Adrenal gland (tissue), 9 donors: ENCODE measurements at regions not wholly inside any gene's neighbourhood (a gene's known extent, or its start where the extent isn't known, plus 50 kb on each side); places are given as distances from the start of the nearest gene placed in this dataset.

Source experiments
- DNase-seq, 7 donors: peaks; one replicate each; pipeline ENCODE4 v3.0.0-alpha.2; 2019 to 2020
- H3K27ac ChIP-seq, 5 donors: fragments of 200-600 bp; sonication (generic) in 4 of 5; 1 replicate in 3 of 5; 2 replicates in 2 of 5; pipeline versions ENCODE4 v1.5.1 to v1.8.0; 2016 to 2020; ENCODE audit warnings: mild to moderate bottlenecking in 1 of 5
- H3K27me3 ChIP-seq: fragments of 200-600 bp; 2 replicates; pipeline ENCODE4 v1.8.0; 2021
- H3K36me3 ChIP-seq, 2 donors: fragments of 200-600 bp; replicated peaks in 1 of 2; 1 replicate in 1 of 2; 2 replicates in 1 of 2; pipeline versions ENCODE4 v1.5.1 to v1.8.0; 2018 to 2022
- H3K4me1 ChIP-seq, 2 donors: fragments of 200-600 bp; replicated peaks in 1 of 2; 1 replicate in 1 of 2; 2 replicates in 1 of 2; pipeline versions ENCODE4 v1.5.1 to v1.8.0; 2018 to 2021
- H3K4me3 ChIP-seq, 4 donors: fragments of 200-600 bp; sonication (generic) in 3 of 4; one replicate each; pipeline ENCODE4 v1.5.1; 2016 to 2018
- H3K9me3 ChIP-seq, 3 donors: fragments of 200-600 bp; sonication (generic) in 1 of 3; replicated peaks in 1 of 3; 1 replicate in 2 of 3; 2 replicates in 1 of 3; pipeline versions ENCODE4 v1.5.1 to v1.8.0; 2016 to 2021
- POLR2A ChIP-seq, 2 donors: fragments of 450-650 bp; IDR thresholded peaks; one replicate each; pipeline ENCODE4 v1.6.1; 2017; ENCODE audit warnings: antibody characterized with exemption in 2 of 2, mild to moderate bottlenecking in 2 of 2, moderate library complexity in 1 of 2
- WGBS, 4 donors: extraction: QIAGEN DNeasy Blood & Tissue Kit in 2 of 4; methylation state at CpG; one replicate each; pipeline versions ENCODE4 v1.1.5 to v1.1.7; 2013 to 2017; 5-methylcytosine and 5-hydroxymethylcytosine counted together
- intact Hi-C, 2 donors: fragments of 100-400 bp; cut with DNase I; formaldehyde crosslinking; loops; one replicate each; pipeline versions ENCODE4 v1.14.1 to v1.15.0; 2022 to 2023
- TF ChIP-seq, protein P1 (sequence below), 6 experiments: fragments of 450-650 bp in 4 of 6; fragments of 200-600 bp in 2 of 6; sonication (generic) in 1 of 6; IDR thresholded peaks; 1 replicate in 5 of 6; 2 replicates in 1 of 6; pipeline versions ENCODE4 v1.5.1 to v1.8.0; 2016 to 2021; ENCODE audit warnings: antibody characterized with exemption in 6 of 6, mild to moderate bottlenecking in 2 of 6, moderate library complexity in 1 of 6
- donor health status: healthy with polysubstance abuse.
- donor health status: Bipolar disorder and iron deficiency.
- donor health status: DM: yes; HTN: yes; CAD: no.
- donor health status: DM: no; HTN: no; CAD: no.
- donor health status: DM: no; HTN: no; CAD: no.

DNA sequence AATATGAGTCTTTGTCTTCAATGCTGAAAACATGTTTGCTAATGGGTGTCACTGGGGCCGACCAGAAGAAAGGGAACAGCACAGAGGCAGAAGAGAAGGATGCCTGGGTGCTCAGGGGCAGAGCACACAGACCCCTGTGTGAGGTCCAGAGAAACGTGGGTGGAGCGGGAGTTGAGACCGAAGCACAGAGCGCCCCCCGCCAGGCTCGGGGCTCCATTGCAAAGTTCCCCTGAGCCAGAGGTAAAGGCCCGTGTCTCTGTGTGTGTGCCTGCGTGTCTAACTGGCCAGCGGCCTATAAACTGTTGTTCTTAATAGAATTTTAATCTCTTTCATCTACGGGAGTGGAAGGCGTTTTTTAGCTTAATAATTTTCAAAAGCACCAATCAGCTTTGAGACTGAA lies 343.1 kb downstream of the TEX29 start:
- Histone ChIP-seq H3K4me3 (no peak overlapping the region), H3K4me1 (no peaks in the 10 kb centered on the region), H3K36me3 (no peaks in the 10 kb centered on the region), H3K27me3 (no peaks in the 10 kb centered on the region), H3K9me3 (no peaks in the 10 kb centered on the region), H3K27ac (no peak overlapping the region)
- 68 to 72% (median 70%) methylated on average over 12 of the region's 12 CpGs for WGBS, 4 donors
- intact Hi-C loops = no loop called here
- no peak for TF ChIP-seq POLR2A (IDR thresholded peaks at IDR 0.05)
- TF ChIP-seq, protein P1, sequence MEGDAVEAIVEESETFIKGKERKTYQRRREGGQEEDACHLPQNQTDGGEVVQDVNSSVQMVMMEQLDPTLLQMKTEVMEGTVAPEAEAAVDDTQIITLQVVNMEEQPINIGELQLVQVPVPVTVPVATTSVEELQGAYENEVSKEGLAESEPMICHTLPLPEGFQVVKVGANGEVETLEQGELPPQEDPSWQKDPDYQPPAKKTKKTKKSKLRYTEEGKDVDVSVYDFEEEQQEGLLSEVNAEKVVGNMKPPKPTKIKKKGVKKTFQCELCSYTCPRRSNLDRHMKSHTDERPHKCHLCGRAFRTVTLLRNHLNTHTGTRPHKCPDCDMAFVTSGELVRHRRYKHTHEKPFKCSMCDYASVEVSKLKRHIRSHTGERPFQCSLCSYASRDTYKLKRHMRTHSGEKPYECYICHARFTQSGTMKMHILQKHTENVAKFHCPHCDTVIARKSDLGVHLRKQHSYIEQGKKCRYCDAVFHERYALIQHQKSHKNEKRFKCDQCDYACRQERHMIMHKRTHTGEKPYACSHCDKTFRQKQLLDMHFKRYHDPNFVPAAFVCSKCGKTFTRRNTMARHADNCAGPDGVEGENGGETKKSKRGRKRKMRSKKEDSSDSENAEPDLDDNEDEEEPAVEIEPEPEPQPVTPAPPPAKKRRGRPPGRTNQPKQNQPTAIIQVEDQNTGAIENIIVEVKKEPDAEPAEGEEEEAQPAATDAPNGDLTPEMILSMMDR (IDR thresholded peaks at IDR 0.05) = no peak
- no peak for DNase-seq

DNA sequence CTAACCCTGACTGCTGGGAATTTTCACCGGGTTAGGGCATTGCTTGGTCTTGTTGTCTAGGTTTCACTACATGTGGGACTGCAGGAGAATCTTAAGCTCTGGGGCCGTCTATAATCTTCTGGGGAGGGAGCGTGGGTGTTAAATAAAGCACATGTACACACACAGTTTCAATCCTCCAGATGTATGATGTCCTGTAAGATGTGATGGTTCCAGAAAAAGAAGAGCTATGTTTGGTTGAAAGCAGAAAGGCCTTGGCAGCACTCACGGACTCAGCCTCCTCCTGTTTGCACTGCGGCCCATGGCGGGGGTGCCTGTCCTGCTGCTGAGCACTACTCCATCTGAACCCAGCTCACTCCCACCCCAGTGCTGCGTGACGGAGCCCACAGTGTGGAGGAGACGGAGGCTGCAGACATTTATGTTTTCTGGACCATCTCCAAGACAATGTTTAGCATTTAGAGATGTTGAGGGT lies 343.5 kb downstream of the TEX29 start:
- TF ChIP-seq POLR2A (IDR thresholded peaks at IDR 0.05) = no peak
- TF ChIP-seq, protein P1 (IDR thresholded peaks at IDR 0.05) = no peak
- H3K27me3 ChIP-seq = no peaks in the 10 kb centered on the region
- H3K36me3 ChIP-seq = no peaks in the 10 kb centered on the region
- intact Hi-C loops = no loop called here
- no peaks in the 10 kb centered on the region for H3K9me3 ChIP-seq
- no peak for DNase-seq
- no peak overlapping the region for H3K27ac ChIP-seq
- WGBS, 4 donors = 49 to 74% (median 69%) methylated on average over 3 to 9 of the region's 9 CpGs
- no peak overlapping the region for H3K4me3 ChIP-seq
- no peaks in the 10 kb centered on the region for H3K4me1 ChIP-seq

DNA sequence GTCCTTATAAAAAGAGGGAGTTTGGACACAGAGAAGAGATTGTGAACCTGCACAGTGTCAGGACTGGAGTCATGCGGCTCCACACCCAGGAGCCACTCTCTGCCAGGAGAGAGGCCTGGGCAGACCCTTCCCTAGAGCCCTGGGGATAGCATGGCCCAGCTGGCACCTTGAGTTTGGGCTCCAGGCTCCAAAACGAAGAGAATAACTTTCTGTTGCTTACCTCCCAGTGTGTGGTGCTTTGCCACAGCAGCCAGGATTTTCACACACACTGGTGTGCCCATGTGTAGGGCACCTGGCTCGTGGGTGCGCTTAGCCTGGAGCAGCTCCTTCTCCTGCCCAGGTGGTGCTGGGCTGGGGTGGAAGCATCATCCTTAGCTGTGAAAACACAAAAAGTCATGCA lies 344.3 kb downstream of the TEX29 start:
- Histone ChIP-seq H3K27ac (no peak overlapping the region), H3K36me3 (no peaks in the 10 kb centered on the region), H3K4me3 (no peak overlapping the region), H3K9me3 (no peaks in the 10 kb centered on the region), H3K27me3 (no peaks in the 10 kb centered on the region), H3K4me1 (no peaks in the 10 kb centered on the region)
- no peak for DNase-seq
- 80 to 86% (median 81%) methylated on average over 2 to 4 of the region's 4 CpGs; no CpG with 5 or more reads in 1 of the 4 donors for WGBS, 4 donors
- TF ChIP-seq, protein P1 (IDR thresholded peaks at IDR 0.05) = no peak
- no peak for TF ChIP-seq POLR2A (IDR thresholded peaks at IDR 0.05)
- intact Hi-C loops = no loop called here

DNA sequence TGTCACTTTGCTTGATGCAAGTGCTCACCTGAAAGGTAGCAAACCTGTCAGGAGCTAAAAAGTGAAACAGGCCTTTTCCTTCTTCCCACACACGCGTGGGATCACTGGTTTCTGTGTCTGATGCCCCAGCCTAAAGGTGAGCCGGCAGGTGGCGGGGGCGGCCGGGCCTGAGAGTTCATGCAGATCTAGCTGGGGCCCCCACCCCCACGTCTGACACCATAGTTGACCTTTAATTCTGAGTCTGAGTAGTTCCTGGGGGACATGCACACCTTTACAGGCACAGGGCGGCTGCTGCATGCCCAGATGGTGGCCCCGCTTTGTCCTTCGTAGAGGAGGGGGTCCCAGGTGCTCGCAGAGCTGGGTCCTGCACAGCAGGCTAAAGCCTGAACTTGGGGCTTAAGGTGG lies 345.3 kb downstream of the TEX29 start:
- intact Hi-C loops = no loop called here
- peak in 1 of 7 donors; percentile 5 for DNase-seq
- Histone ChIP-seq H3K4me3 (no peak overlapping the region), H3K27me3 (no peaks in the 10 kb centered on the region), H3K4me1 (no peaks in the 10 kb centered on the region), H3K27ac (no peak overlapping the region), H3K9me3 (no peaks in the 10 kb centered on the region), H3K36me3 (no peaks in the 10 kb centered on the region)
- TF ChIP-seq, protein P1 (IDR thresholded peaks at IDR 0.05) = no peak
- no peak for TF ChIP-seq POLR2A (IDR thresholded peaks at IDR 0.05)
- 62 to 79% (median 70%) methylated on average over 2 to 11 of the region's 11 CpGs for WGBS, 4 donors
